ENCODE measurements at regions not wholly inside any gene's neighbourhood (a gene's known extent, or its start where the extent isn't known, plus 50 kb on each side); places are given as distances from the start of the nearest gene placed in this dataset.
"Not testable (repeated sequence)": the region's sequence is repeated elsewhere in the genome, so short reads cannot be mapped to it uniquely, and the experiment has no call there.

DNA sequence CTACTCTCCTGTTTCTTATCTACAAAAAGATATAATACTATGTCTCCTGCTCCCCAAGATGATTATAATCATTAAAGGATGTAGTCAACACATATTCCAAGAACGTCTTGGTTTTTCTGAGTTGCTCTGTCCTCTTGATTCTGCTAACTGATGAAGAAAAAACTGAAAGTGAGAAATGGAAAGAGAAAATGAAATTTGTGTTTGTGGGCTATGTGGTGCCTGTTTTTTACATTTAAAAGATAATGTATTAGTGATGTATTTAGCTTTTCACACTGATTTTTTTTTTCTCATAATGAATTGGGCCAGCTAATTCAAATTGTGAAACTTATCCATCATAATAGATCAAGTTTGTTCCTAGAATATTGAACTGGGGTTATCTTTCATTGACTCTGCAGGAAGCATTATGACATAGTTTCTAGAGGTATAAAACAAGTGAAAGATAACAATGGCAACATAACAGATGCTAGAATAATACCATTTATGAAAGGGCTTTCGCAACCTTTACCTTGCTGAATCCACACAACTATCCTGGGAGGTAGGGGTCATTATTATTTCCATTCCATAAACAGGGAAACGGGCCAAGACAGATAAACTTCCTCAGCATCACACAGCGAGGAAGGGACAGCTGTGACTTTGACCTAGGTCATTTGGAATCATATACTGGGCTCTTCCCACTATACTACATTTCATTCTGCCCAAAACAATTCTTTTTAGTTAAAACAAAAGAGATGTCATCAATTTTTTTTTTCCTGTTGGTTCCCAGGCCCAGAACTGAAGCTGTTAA is 336.7 kb downstream of the GJA1 start:
- DNase-seq (ENCODE audit: low read depth in 1 of 2, low spot score in 1 of 2): no peak
- TF ChIP-seq, protein P1, sequence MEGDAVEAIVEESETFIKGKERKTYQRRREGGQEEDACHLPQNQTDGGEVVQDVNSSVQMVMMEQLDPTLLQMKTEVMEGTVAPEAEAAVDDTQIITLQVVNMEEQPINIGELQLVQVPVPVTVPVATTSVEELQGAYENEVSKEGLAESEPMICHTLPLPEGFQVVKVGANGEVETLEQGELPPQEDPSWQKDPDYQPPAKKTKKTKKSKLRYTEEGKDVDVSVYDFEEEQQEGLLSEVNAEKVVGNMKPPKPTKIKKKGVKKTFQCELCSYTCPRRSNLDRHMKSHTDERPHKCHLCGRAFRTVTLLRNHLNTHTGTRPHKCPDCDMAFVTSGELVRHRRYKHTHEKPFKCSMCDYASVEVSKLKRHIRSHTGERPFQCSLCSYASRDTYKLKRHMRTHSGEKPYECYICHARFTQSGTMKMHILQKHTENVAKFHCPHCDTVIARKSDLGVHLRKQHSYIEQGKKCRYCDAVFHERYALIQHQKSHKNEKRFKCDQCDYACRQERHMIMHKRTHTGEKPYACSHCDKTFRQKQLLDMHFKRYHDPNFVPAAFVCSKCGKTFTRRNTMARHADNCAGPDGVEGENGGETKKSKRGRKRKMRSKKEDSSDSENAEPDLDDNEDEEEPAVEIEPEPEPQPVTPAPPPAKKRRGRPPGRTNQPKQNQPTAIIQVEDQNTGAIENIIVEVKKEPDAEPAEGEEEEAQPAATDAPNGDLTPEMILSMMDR (IDR thresholded peaks at IDR 0.05; ENCODE audit: low read depth, low read length): no peak
- Histone ChIP-seq H3K27me3 (no peaks in the 10 kb centered on the region), H3K4me1 (ENCODE audit: low read depth) (no peaks in the 10 kb centered on the region), H3K27ac (no peak overlapping the region), H3K9me3 (ENCODE audit: low read depth) (no peaks in the 10 kb centered on the region), H3K36me3 (no peaks in the 10 kb centered on the region), H3K4me3 (no peak overlapping the region)

DNA sequence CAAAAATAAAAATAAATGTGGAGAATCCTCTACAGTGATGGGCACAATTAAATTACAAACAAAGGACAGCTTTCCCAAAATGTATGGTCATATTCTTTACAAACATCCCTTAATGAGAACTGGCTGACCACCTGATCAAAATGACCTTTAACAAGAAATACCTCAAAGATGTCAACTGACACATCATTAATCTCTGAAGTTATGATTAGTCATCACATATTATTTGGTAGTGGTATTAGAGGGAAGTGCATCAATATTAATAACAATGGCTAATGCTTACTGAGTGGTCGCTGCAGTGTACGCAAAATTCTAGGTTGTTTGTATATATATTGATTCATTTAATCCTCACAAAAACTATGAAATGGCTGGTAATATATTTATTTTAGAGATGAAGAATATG is 340.6 kb downstream of the GJA1 start:
- TF ChIP-seq, protein P1 (IDR thresholded peaks at IDR 0.05; ENCODE audit: low read depth, low read length): no peak
- DNase-seq (ENCODE audit: low read depth in 1 of 2, low spot score in 1 of 2): no peak

DNA sequence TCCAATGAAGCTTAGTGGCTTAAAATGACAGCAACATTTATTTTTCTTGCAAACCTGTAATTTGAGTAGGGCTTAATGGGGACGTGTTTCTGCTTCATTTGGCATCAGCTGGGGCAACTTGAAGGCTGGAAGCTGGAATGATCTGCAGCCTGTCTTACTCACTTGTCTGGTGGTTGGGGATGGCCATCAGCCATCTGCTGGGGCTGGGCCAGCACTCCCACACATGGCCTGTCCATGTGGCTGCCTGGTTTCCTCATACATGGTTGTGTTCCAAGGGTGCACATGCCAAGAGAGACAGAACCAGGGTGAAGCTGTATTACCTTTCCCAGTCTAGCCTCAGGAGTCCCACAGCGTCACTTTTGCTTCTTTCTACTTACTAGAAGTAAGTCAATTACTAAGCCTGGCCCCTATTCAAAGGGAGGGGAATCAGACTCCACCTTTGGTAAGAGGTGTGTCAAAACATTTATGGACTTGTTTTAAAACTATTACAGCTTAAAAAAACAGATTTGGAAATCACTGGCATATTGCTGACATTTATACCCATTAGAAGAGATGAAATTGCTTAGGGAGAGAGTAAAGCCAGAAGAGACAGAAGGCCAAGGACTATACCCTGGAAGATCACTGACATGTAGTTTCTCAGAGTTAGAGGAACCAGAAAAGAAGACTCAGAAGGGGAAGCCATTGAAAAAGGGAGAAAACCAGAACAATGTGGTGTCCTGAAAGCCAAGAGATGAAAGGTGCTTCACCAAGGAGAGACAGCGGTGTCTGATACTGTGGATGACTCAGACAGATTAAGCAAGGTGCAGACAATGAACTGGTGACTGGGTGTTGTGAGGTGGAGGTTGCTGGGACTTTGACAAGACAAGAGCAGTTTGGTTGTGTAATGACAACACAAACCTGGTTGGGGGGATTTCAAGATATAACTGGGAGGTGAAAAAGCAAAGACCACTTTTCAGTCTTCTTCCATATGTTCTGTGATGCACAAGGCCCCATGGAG is 345.2 kb downstream of the GJA1 start:
- no peaks in the 10 kb centered on the region for H3K4me1 ChIP-seq (ENCODE audit: low read depth)
- H3K36me3 ChIP-seq: no peaks in the 10 kb centered on the region
- no peak overlapping the region for H3K27ac ChIP-seq
- H3K9me3 ChIP-seq (ENCODE audit: low read depth): no peaks in the 10 kb centered on the region
- DNase-seq (ENCODE audit: low read depth in 1 of 2, low spot score in 1 of 2): peak in 1 of 2 donors; percentile 96
- no peak overlapping the region for H3K4me3 ChIP-seq
- TF ChIP-seq, protein P1 (IDR thresholded peaks at IDR 0.05; ENCODE audit: low read depth, low read length): no peak
- H3K27me3 ChIP-seq: no peaks in the 10 kb centered on the region

More for the DNA sequence above, 340.6 kb downstream of the GJA1 start:
- no peaks in the 10 kb centered on the region for H3K27me3 ChIP-seq
- no peaks in the 10 kb centered on the region for H3K4me1 ChIP-seq (ENCODE audit: low read depth)
- no peaks in the 10 kb centered on the region for H3K36me3 ChIP-seq
- H3K27ac ChIP-seq: no peak overlapping the region
- H3K9me3 ChIP-seq (ENCODE audit: low read depth): no peaks in the 10 kb centered on the region
- H3K4me3 ChIP-seq: no peak overlapping the region

DNA sequence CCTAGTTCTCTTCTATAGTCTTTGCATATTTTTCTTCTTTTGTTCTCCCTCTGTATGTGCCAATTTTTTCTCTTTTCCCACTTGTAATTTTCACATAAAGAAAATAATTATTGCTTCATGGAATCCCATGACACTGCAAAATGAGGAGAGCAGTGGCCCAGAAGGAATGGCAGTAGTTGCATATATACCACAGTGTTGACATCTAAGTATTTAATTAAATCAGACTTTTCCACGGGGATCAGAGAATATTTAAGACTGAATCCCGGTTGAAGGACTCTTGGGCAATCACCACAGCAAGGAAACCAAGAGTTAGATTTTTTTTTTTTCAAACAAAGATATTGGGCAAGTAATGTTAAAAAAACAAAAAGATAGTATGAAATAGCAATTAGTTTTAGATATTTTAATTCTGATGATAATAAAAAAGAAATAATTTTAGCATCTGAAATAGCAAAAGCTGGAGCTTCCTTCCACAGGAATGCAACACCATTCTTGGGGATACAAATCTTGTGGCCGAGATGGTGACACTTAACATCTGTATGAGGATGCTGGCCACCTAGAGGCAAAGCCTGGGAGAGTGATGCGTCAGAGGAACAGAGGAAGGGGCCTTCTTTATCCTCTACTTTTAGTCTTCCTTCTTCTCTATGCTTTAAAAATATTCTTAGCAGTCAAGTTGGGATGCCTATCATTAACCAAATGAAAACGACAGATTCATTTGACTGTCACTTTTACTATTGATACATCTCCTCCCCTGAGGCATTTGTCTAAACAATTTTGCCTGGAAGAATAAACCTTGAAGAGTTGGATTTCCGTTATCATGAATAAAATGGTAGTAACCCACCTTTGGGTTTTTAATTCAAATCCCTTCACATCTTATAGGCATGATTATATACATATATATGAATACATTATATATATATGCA is 356.2 kb downstream of the GJA1 start:
- H3K9me3 ChIP-seq (ENCODE audit: low read depth): no peaks in the 10 kb centered on the region
- H3K27ac ChIP-seq: no peak overlapping the region
- no peaks in the 10 kb centered on the region for H3K4me1 ChIP-seq (ENCODE audit: low read depth)
- no peak overlapping the region for H3K4me3 ChIP-seq
- TF ChIP-seq, protein P1 (IDR thresholded peaks at IDR 0.05; ENCODE audit: low read depth, low read length): peak; percentile 30
- H3K27me3 ChIP-seq: no peaks in the 10 kb centered on the region
- H3K36me3 ChIP-seq: no peaks in the 10 kb centered on the region
- DNase-seq (ENCODE audit: low read depth in 1 of 2, low spot score in 1 of 2): peak in 1 of 2 donors; percentile 79

DNA sequence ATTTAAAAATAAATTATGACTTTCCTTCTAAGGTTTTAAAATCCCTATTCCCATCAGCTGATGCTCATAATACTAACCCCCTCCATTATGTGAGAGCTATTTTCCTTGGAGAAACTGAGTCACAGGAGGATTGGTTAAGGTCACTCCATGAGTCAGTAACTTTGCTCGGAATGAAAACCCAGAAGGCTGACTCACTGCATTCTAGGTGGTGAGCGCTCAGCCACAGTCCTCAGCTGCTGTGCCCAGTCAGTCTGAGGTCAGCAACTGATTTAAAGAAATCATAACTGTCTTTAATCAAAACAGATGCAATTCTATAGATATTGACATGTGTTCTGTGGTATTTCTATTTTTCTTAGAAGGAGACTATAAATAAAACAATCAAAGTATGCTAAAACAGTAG is 359.2 kb downstream of the GJA1 start:
- no peak overlapping the region for H3K27ac ChIP-seq
- no peaks in the 10 kb centered on the region for H3K27me3 ChIP-seq
- H3K9me3 ChIP-seq (ENCODE audit: low read depth): no peaks in the 10 kb centered on the region
- DNase-seq (ENCODE audit: low read depth in 1 of 2, low spot score in 1 of 2): peak in 1 of 2 donors; percentile 83
- no peaks in the 10 kb centered on the region for H3K36me3 ChIP-seq
- TF ChIP-seq, protein P1 (IDR thresholded peaks at IDR 0.05; ENCODE audit: low read depth, low read length): no peak
- no peaks in the 10 kb centered on the region for H3K4me1 ChIP-seq (ENCODE audit: low read depth)
- H3K4me3 ChIP-seq: no peak overlapping the region

DNA sequence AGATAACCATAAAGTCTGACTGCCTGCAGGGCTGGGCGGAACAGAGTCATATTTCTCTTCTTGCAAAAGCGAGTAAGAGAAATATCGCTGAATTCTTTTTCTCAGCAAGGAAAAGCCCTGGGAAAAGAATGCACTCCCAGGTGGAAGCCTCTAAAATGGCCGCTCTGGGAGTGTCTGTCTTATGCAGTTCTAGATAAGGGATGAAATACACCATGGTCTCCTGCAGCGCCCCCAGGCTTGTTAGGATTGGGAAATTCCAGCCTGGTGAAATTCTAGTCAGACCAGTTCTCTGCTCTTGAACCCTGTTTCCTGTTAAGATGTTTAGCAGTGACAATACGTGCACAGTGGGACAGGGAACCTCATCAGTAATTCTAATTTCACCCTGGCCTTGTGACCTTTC is 362.2 kb downstream of the GJA1 start:
- not testable (repeated sequence) for H3K27ac ChIP-seq; H3K9me3 ChIP-seq (ENCODE audit: low read depth); DNase-seq (ENCODE audit: low read depth in 1 of 2, low spot score in 1 of 2); H3K4me1 ChIP-seq (ENCODE audit: low read depth); H3K27me3 ChIP-seq; H3K4me3 ChIP-seq; H3K36me3 ChIP-seq

DNA sequence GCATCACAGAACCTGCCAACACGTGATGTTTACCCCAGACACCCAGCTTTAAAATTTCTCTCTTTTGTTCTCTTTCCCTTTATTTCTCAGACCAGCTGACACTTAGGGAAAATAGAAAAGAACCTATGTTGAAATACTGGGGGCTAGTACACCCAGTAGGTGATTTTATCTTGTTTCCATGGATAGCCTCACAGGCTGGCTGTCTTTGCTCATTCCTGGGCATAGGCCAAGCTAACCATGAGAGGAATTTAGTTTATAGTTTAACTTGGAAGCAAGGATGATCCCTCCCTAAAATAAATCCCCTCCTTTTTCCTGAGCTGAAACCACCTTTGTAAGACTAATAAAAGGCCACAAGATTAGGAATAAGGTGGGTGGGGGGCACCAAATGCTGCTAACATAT is 362.7 kb downstream of the GJA1 start:
- H3K4me3 ChIP-seq; H3K27ac ChIP-seq; H3K36me3 ChIP-seq; H3K9me3 ChIP-seq (ENCODE audit: low read depth); H3K27me3 ChIP-seq; H3K4me1 ChIP-seq (ENCODE audit: low read depth): not testable (repeated sequence)
- DNase-seq (ENCODE audit: low read depth in 1 of 2, low spot score in 1 of 2): peak in 1 of 2 donors; percentile 63

Data from cardiac muscle cell (in vitro differentiated cells and primary cell).